Mesothelial cell of epicardium (in vitro differentiated cells): ENCODE measurements at regions not wholly inside any gene's neighbourhood (a gene's known extent, or its start where the extent isn't known, plus 50 kb on each side); places are given as distances from the start of the nearest gene placed in this dataset.
"Not testable (repeated sequence)": the region's sequence is repeated elsewhere in the genome, so short reads cannot be mapped to it uniquely, and the experiment has no call there.

Source experiments
- DNase-seq, 2 experiments: peaks; one replicate each; pipeline ENCODE4 v3.0.0; 2021; ENCODE audit warnings: low spot score in 2 of 2; ENCODE audit not compliant: unreplicated experiment in 2 of 2
- H3K27ac Mint-ChIP-seq: 2 replicates; pipeline ENCODE4 v1.8.0; 2021; ENCODE audit warnings: mixed read lengths
- H3K27me3 Mint-ChIP-seq: 2 replicates; pipeline ENCODE4 v1.8.0; 2021; ENCODE audit warnings: low read depth, mixed read lengths
- H3K36me3 Mint-ChIP-seq: 2 replicates; pipeline ENCODE4 v1.8.0; 2021; ENCODE audit warnings: mixed read lengths
- H3K4me1 Mint-ChIP-seq: 2 replicates; pipeline ENCODE4 v1.8.0; 2021; ENCODE audit warnings: mixed read lengths
- H3K4me3 Mint-ChIP-seq: 2 replicates; pipeline ENCODE4 v1.8.0; 2021; ENCODE audit warnings: mild to moderate bottlenecking, moderate library complexity, mixed read lengths
- H3K9me3 Mint-ChIP-seq: 2 replicates; pipeline ENCODE4 v1.8.0; 2021; ENCODE audit warnings: mixed read lengths
- CTCF ChIP-seq: fragments of 200-600 bp; sonication (generic); IDR thresholded peaks from one replicate; pipeline ENCODE4 v1.5.0; 2021; ENCODE audit warnings: antibody characterized with exemption; ENCODE audit not compliant: unreplicated experiment

GRCh38 chr9:104374711-104375110 is 129.4 kb upstream of the OR13F1 start:
- H3K36me3 Mint-ChIP-seq: no peaks in the 10 kb centered on the region
- peaks cover 10% of the 10 kb centered on the region for H3K9me3 Mint-ChIP-seq
- no peaks in the 10 kb centered on the region for H3K4me1 Mint-ChIP-seq
- no peak overlapping the region for H3K27ac Mint-ChIP-seq
- no peak overlapping the region for H3K4me3 Mint-ChIP-seq
- peaks cover 3% of the 10 kb centered on the region for H3K27me3 Mint-ChIP-seq
- no peak for TF ChIP-seq CTCF
- no peak for DNase-seq

GRCh38 chr9:104386013-104386412 is 118.0 kb upstream of the OR13F1 start:
- peaks cover 7% of the 10 kb centered on the region for H3K4me1 Mint-ChIP-seq
- no peaks in the 10 kb centered on the region for H3K36me3 Mint-ChIP-seq
- no peak for DNase-seq
- TF ChIP-seq CTCF: no peak
- no peaks in the 10 kb centered on the region for H3K9me3 Mint-ChIP-seq
- H3K4me3 Mint-ChIP-seq: no peak overlapping the region
- peaks cover 26% of the 10 kb centered on the region for H3K27me3 Mint-ChIP-seq
- no peak overlapping the region for H3K27ac Mint-ChIP-seq

GRCh38 chr9:104386425-104387069 is 117.5 kb upstream of the OR13F1 start:
- Mint-ChIP-seq H3K27ac (no peak overlapping the region), H3K27me3 (peaks cover 26% of the 10 kb centered on the region), H3K4me3 (no peak overlapping the region), H3K4me1 (peaks cover 7% of the 10 kb centered on the region), H3K36me3 (no peaks in the 10 kb centered on the region), H3K9me3 (no peaks in the 10 kb centered on the region)
- no peak for DNase-seq
- TF ChIP-seq CTCF: peak; percentile 65

- no peaks in the 10 kb centered on the region for H3K36me3 Mint-ChIP-seq
Measured at GRCh38 chr9:104388071-104388470, 116.0 kb upstream of the OR13F1 start.

GRCh38 chr9:104389341-104389740 is 114.7 kb upstream of the OR13F1 start:
- no peak for TF ChIP-seq CTCF
- peaks cover 2% of the 10 kb centered on the region for H3K9me3 Mint-ChIP-seq
- H3K36me3 Mint-ChIP-seq: no peaks in the 10 kb centered on the region
- peaks cover 7% of the 10 kb centered on the region for H3K4me1 Mint-ChIP-seq
- H3K27me3 Mint-ChIP-seq: peaks cover 11% of the 10 kb centered on the region
- H3K27ac Mint-ChIP-seq: no peak overlapping the region
- DNase-seq: no peak
- H3K4me3 Mint-ChIP-seq: no peak overlapping the region

More at GRCh38 chr9:104388071-104388470, 116.0 kb upstream of the OR13F1 start:
- Mint-ChIP-seq H3K4me1 (peaks cover 7% of the 10 kb centered on the region), H3K9me3 (no peaks in the 10 kb centered on the region), H3K4me3 (no peak overlapping the region), H3K27ac (no peak overlapping the region), H3K27me3 (peaks cover 23% of the 10 kb centered on the region)
- no peak for DNase-seq
- TF ChIP-seq CTCF: no peak

GRCh38 chr9:104394901-104395300 is 109.2 kb upstream of the OR13F1 start:
- H3K4me1 Mint-ChIP-seq, H3K27me3 Mint-ChIP-seq, DNase-seq, H3K36me3 Mint-ChIP-seq, H3K4me3 Mint-ChIP-seq, H3K27ac Mint-ChIP-seq: not testable (repeated sequence)
- H3K9me3 Mint-ChIP-seq: peaks cover 11% of the 10 kb centered on the region
